IPS DF 6.9 (cell line): ENCODE measurements at regions not wholly inside any gene's neighbourhood (a gene's known extent, or its start where the extent isn't known, plus 50 kb on each side); places are given as distances from the start of the nearest gene placed in this dataset.

ENCODE experiments used
- DNase-seq: peaks from one replicate; pipeline ENCODE4 v3.0.0-alpha.2; 2013; ENCODE audit warnings: low read depth, low spot score
- H3K27ac ChIP-seq: one replicate; pipeline ENCODE4 v1.5.1; 2013; ENCODE audit warnings: low read length, control low read depth
- H3K27me3 ChIP-seq: 2 replicates; pipeline ENCODE4 v1.6.1; 2013; ENCODE audit warnings: mild to moderate bottlenecking, low read length; ENCODE audit not compliant: control insufficient read depth, insufficient read depth
- H3K36me3 ChIP-seq: 2 replicates; pipeline ENCODE4 v1.6.1; 2013; ENCODE audit warnings: low read length; ENCODE audit not compliant: control insufficient read depth, insufficient read depth
- H3K4me1 ChIP-seq: 2 replicates; pipeline ENCODE4 v1.6.1; 2013; ENCODE audit warnings: low read length; ENCODE audit not compliant: control insufficient read depth, insufficient read depth
- H3K4me3 ChIP-seq: 2 replicates; pipeline ENCODE4 v1.5.1; 2013; ENCODE audit warnings: mild to moderate bottlenecking, low read length
- H3K9me3 ChIP-seq: 2 replicates; pipeline ENCODE4 v1.6.1; 2013; ENCODE audit warnings: low read length, inconsistent platforms; ENCODE audit not compliant: control insufficient read depth, insufficient read depth
- WGBS: extraction: QIAGEN DNeasy Blood & Tissue Kit; methylation state at CpG from one replicate; pipeline ENCODE4 v1.1.7; 2013; ENCODE audit warnings: mixed read lengths, missing lambda C conversion rate; ENCODE audit not compliant: insufficient read length, insufficient coverage; 5-methylcytosine and 5-hydroxymethylcytosine counted together

DNA sequence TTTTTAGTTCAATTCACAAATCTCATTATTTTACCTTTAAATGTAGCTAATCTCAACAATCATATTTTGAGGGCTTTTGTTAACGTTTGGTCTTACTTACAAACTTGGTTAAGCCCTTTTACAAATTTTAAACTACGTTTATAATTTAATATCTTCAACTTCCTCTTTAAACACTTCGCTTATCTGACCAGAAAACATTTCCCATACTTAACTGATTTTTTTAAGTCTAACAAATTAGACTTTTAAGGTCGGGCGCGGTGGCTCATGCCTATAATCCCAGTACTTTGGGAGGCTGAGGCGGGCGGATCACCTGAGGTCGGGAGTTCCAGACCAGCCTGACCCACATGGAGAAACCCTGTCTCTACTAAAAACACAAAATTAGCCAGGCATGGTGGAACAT, 300.9 kb downstream of the LMX1A start:
- DNase-seq: no peak
- WGBS: 100% methylated on average over 2 of the region's 9 CpGs
- no peaks in the 10 kb centered on the region for H3K36me3 ChIP-seq
- no peak overlapping the region for H3K27ac ChIP-seq
- no peaks in the 10 kb centered on the region for H3K9me3 ChIP-seq
- peaks cover 4% of the 10 kb centered on the region; the same call in 1 of the 2 replicates for H3K27me3 ChIP-seq
- peaks cover 2% of the 10 kb centered on the region; the same call in 1 of the 2 replicates for H3K4me1 ChIP-seq
- H3K4me3 ChIP-seq: no peak overlapping the region

DNA sequence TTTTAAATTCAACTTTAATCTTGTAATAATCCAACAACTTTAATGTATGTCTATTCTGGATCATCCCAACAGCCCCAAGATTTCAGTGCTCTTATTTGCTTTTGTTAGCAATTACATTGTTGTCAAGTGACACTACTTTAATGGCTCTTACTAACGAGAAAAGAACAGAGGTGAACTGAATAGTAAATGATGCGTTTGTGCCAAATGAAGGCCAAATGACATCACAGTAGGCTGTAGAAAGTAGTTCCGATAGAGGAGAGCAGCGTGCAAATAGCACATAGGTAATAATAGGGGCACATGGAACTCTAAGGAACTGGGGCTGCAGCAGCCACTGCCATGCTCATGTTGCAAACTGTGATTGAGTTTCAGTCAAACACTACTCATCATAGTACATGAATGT, 301.9 kb downstream of the LMX1A start:
- no peaks in the 10 kb centered on the region for H3K36me3 ChIP-seq

GRCh38 chr1:165053351-165053750, 303.2 kb downstream of the LMX1A start:
- Histone ChIP-seq H3K27ac (no peak overlapping the region), H3K36me3 (no peaks in the 10 kb centered on the region), H3K9me3 (no peaks in the 10 kb centered on the region), H3K27me3 (no peaks in the 10 kb centered on the region), H3K4me1 (peaks cover 2% of the 10 kb centered on the region; the same call in 1 of the 2 replicates), H3K4me3 (no peak overlapping the region)
- DNase-seq: no peak
- WGBS: no CpG with 5 or more reads among the region's 2 CpGs

More for the DNA sequence above, 301.9 kb downstream of the LMX1A start:
- no CpG with 5 or more reads among the region's 4 CpGs for WGBS
- H3K27ac ChIP-seq: no peak overlapping the region
- no peak overlapping the region for H3K4me3 ChIP-seq
- DNase-seq: no peak
- no peaks in the 10 kb centered on the region for H3K9me3 ChIP-seq
- H3K4me1 ChIP-seq: peaks cover 2% of the 10 kb centered on the region; the same call in 1 of the 2 replicates
- no peaks in the 10 kb centered on the region for H3K27me3 ChIP-seq

GRCh38 chr1:165052936-165053335, 303.6 kb downstream of the LMX1A start:
- no peak overlapping the region for H3K27ac ChIP-seq
- H3K27me3 ChIP-seq: no peaks in the 10 kb centered on the region
- no peak overlapping the region for H3K4me3 ChIP-seq
- no peak for DNase-seq
- no peaks in the 10 kb centered on the region for H3K36me3 ChIP-seq
- peaks cover 2% of the 10 kb centered on the region; the same call in 1 of the 2 replicates for H3K4me1 ChIP-seq
- no peaks in the 10 kb centered on the region for H3K9me3 ChIP-seq
- WGBS: no CpG with 5 or more reads among the region's 4 CpGs

DNA sequence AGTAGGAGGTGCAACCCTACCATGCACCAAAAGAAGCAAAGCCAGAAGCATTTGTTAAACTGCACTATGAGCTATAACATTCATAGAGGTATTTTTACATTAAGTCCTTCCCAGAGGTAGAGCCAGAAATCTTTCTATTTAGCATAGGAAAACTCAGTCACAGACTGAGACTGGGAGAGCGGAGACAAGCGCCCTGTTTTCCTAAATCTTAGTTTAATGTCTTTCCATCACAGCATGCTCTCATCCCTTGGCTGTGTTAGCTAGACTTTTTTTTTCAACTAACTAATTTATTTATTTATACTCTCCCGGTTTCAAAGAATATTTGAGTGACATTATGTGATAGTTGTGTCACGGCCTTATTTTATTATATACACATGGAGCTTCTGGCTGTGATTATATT, 304.1 kb downstream of the LMX1A start:
- H3K9me3 ChIP-seq: no peaks in the 10 kb centered on the region
- DNase-seq: no peak
- H3K4me3 ChIP-seq: no peak overlapping the region
- H3K4me1 ChIP-seq: peaks cover 2% of the 10 kb centered on the region; the same call in 1 of the 2 replicates
- no peaks in the 10 kb centered on the region for H3K27me3 ChIP-seq
- no peak overlapping the region for H3K27ac ChIP-seq
- no CpG with 5 or more reads among the region's 4 CpGs for WGBS
- H3K36me3 ChIP-seq: no peaks in the 10 kb centered on the region

DNA sequence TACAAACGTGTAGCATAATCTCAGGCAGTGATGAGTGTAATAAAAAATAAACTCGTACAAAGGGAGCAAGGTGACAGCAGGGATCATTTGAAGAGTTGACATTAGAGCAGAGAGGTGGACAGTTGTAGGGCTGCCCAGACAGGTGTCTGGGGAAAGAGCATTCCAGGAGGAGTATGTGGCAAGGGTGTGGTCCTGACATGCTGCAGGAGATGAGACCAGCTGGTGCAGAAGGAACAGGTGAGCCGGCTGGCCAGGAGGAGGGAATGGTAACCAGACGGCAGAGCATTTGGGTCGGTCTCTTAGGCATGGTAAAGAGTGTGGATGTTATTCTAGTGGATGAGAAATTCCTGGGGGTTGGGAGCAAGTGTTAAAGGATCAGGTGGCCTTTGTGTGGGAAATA, 306.3 kb downstream of the LMX1A start:
- Histone ChIP-seq H3K4me1 (peaks cover 4% of the 10 kb centered on the region; the same call in 1 of the 2 replicates), H3K27me3 (no peaks in the 10 kb centered on the region), H3K36me3 (no peaks in the 10 kb centered on the region), H3K4me3 (no peak overlapping the region), H3K27ac (no peak overlapping the region), H3K9me3 (no peaks in the 10 kb centered on the region)
- no CpG with 5 or more reads among the region's 5 CpGs for WGBS
- no peak for DNase-seq

DNA sequence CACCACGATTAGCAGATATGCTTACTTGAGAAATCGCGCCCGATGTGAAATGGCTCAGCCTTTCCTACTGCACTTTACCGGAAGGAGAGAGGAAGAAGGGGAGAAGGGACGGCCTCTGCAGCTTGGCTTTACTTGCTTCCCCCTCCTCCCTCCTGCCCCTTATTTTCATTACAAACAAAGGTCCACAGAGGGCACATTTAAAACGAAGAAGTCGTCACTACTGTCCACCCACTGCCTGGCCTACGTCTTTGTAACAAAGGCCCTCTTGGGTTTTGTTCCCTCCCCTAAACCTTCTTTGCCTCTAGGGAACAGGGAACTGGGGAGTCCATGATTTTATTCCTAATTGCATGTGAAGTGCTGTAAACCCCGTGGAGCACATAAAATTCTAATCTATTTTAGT, 308.5 kb downstream of the LMX1A start:
- H3K9me3 ChIP-seq: no peaks in the 10 kb centered on the region
- no peak for DNase-seq
- no peaks in the 10 kb centered on the region for H3K36me3 ChIP-seq
- H3K4me1 ChIP-seq: peaks cover 4% of the 10 kb centered on the region; the same call in 1 of the 2 replicates
- H3K4me3 ChIP-seq: no peak overlapping the region
- no CpG with 5 or more reads among the region's 10 CpGs for WGBS
- H3K27ac ChIP-seq: no peak overlapping the region
- no peaks in the 10 kb centered on the region for H3K27me3 ChIP-seq

- Histone ChIP-seq H3K4me3 (no peak overlapping the region), H3K27me3 (no peaks in the 10 kb centered on the region), H3K9me3 (no peaks in the 10 kb centered on the region), H3K4me1 (0 out of 2 replicates have a peak, but pooled peaks cover 2% of the 10 kb centered on the region), H3K27ac (no peak overlapping the region), H3K36me3 (no peaks in the 10 kb centered on the region)
- no CpG with 5 or more reads among the region's 4 CpGs for WGBS
- DNase-seq: no peak
Observed at GRCh38 chr1:165045902-165046301, 310.6 kb downstream of the LMX1A start.

DNA sequence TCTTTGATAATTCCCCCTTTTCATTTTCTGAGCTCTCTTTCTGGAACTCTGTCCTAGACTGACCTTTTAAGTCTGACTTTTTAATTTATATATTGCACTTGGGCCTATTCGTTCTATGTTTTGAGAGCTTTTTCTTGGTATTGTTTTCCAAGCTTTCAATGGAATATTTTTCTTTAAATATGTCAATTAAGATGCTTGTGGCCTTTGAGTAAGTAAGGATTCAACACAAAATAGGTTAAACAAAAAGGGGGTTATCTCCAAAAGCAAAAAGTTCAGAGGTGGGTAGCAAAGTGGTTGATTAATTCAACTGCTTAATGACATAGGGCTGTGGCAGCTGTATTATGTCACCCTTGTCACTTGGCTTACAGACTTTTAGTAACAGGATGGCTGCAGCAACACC, 315.9 kb downstream of the LMX1A start:
- H3K4me3 ChIP-seq: no peak overlapping the region
- H3K9me3 ChIP-seq: no peaks in the 10 kb centered on the region
- no CpG with 5 or more reads among the region's 1 CpG for WGBS
- DNase-seq: no peak
- H3K27ac ChIP-seq: no peak overlapping the region
- H3K27me3 ChIP-seq: no peaks in the 10 kb centered on the region
- H3K4me1 ChIP-seq: no peaks in the 10 kb centered on the region
- no peaks in the 10 kb centered on the region for H3K36me3 ChIP-seq

GRCh38 chr1:165039996-165040395, 316.5 kb downstream of the LMX1A start:
- H3K4me3 ChIP-seq: no peak overlapping the region
- WGBS: no CpG with 5 or more reads among the region's 3 CpGs
- H3K36me3 ChIP-seq: no peaks in the 10 kb centered on the region
- DNase-seq: no peak
- H3K27me3 ChIP-seq: no peaks in the 10 kb centered on the region
- no peak overlapping the region for H3K27ac ChIP-seq
- H3K9me3 ChIP-seq: no peaks in the 10 kb centered on the region
- H3K4me1 ChIP-seq: no peaks in the 10 kb centered on the region

DNA sequence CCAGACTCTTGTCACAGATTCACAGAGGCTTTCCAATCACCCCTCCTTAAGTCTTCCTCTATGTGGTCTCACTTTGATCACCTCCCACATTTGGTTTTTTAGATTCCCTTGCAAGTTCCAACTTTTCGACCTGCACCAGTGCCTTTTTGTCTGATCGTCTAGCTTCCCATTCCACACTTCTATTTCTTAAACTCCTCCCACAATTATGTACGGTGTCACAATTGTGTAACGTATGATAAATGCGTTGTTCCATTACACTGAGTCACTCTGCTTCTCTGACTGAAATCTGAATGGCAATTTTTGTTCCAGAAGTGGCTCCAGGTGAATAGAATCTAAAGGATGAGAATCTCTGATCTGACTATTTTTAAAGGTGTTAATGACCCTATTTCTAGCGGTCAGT, 320.1 kb downstream of the LMX1A start:
- H3K4me1 ChIP-seq: no peaks in the 10 kb centered on the region; the same call in 1 of the 2 replicates
- no peaks in the 10 kb centered on the region for H3K9me3 ChIP-seq
- no peak for DNase-seq
- no CpG with 5 or more reads among the region's 6 CpGs for WGBS
- H3K27me3 ChIP-seq: no peaks in the 10 kb centered on the region
- no peak overlapping the region for H3K27ac ChIP-seq
- H3K4me3 ChIP-seq: no peak overlapping the region
- no peaks in the 10 kb centered on the region for H3K36me3 ChIP-seq
